IMR-90 (cell line): ENCODE measurements at regions not wholly inside any gene's neighbourhood (a gene's known extent, or its start where the extent isn't known, plus 50 kb on each side); places are given as distances from the start of the nearest gene placed in this dataset.

Source experiments
- ATAC-seq: fragments of 200-7000 bp; cut with Tn5 transposase; 2 replicates; pipeline ENCODE4 v1.9.1; 2020; ENCODE audit warnings: low read depth, mild to moderate bottlenecking, moderate library complexity
- BruUV-seq: library from RNA; stranded (reverse); fragments of 400-500 nt; replicated peaks from 2 replicates; lab custom pipeline; 2021; lab: Mats Ljungman, UMichigan
- CTCF ChIA-PET: fragments of 300-600 bp; formaldehyde crosslinking; extraction: SDS; loops from one replicate; lab custom pipeline; 2021; ENCODE audit warnings: antibody characterized with exemption; lab: Yijun Ruan, JAX
- POLR2A ChIA-PET: fragments of 300-600 bp; sonication (Branson Sonifier 250); formaldehyde crosslinking; loops from one replicate; lab custom pipeline; 2022; ENCODE audit warnings: antibody characterized with exemption; ENCODE audit not compliant: unreplicated experiment; lab: Charles Lee
- DNase-seq: peaks from one replicate; pipeline ENCODE4 v3.0.0; 2013
- H2AFZ ChIP-seq: replicated peaks from 2 replicates; pipeline ENCODE3; 2013; ENCODE audit warnings: low read length, mild to moderate bottlenecking; ENCODE audit not compliant: poor library complexity
- H2AK5ac ChIP-seq: 2 replicates; pipeline ENCODE4 v1.6.1; 2013; ENCODE audit warnings: low read depth, low read length, inconsistent platforms
- H2AK9ac ChIP-seq: replicated peaks from 2 replicates; pipeline ENCODE3; 2013; ENCODE audit warnings: mild to moderate bottlenecking, low read depth, low read length, moderate library complexity; ENCODE audit not compliant: poor library complexity
- H2BK120ac ChIP-seq: 2 replicates; pipeline ENCODE4 v1.6.1; 2013; ENCODE audit warnings: low read depth, low read length, inconsistent platforms
- H2BK15ac ChIP-seq: 3 replicates; pipeline ENCODE4 v1.6.1; 2013; ENCODE audit warnings: low read depth, low read length, inconsistent platforms
- H2BK20ac ChIP-seq: 2 replicates; pipeline ENCODE4 v1.6.1; 2013; ENCODE audit warnings: low read depth, mild to moderate bottlenecking, inconsistent platforms, low read length, moderate library complexity
- H2BK5ac ChIP-seq: 2 replicates; pipeline ENCODE4 v1.6.1; 2013; ENCODE audit warnings: mild to moderate bottlenecking, low read depth, low read length, inconsistent platforms; ENCODE audit not compliant: poor library complexity, severe bottlenecking
- H3K14ac ChIP-seq: replicated peaks from 2 replicates; pipeline ENCODE4 v1.6.1; 2013; ENCODE audit warnings: low read depth, low read length, inconsistent platforms
- H3K18ac ChIP-seq: 2 replicates; pipeline ENCODE4 v1.6.1; 2013; ENCODE audit warnings: low read depth, low read length, control low read depth
- H3K23ac ChIP-seq: 2 replicates; pipeline ENCODE4 v1.6.1; 2013; ENCODE audit warnings: low read depth, low read length, inconsistent platforms
- H3K27ac ChIP-seq: 2 replicates; pipeline ENCODE4 v1.5.1; 2013; ENCODE audit warnings: mild to moderate bottlenecking, control low read depth, low read length; ENCODE audit not compliant: insufficient read depth
- H3K27me3 ChIP-seq: 2 replicates; pipeline ENCODE4 v1.6.1; 2013; ENCODE audit warnings: low read length; ENCODE audit not compliant: control insufficient read depth, insufficient read depth
- H3K36me3 ChIP-seq: 2 replicates; pipeline ENCODE4 v1.6.1; 2013; ENCODE audit warnings: low read length, mixed read lengths; ENCODE audit not compliant: control insufficient read depth, insufficient read depth
- H3K4ac ChIP-seq: 2 replicates; pipeline ENCODE4 v1.6.1; 2013; ENCODE audit warnings: low read depth, low read length, inconsistent platforms
- H3K4me1 ChIP-seq: 2 replicates; pipeline ENCODE4 v1.6.1; 2013; ENCODE audit warnings: low read length, mixed read lengths; ENCODE audit not compliant: control insufficient read depth, insufficient read depth
- H3K4me2 ChIP-seq: 2 replicates; pipeline ENCODE4 v1.6.1; 2013; ENCODE audit warnings: low read depth, mild to moderate bottlenecking, control low read depth, low read length, moderate library complexity
- H3K4me3 ChIP-seq: 2 replicates; pipeline ENCODE4 v1.5.1; 2013; ENCODE audit warnings: low read depth, mild to moderate bottlenecking, control low read depth, low read length, moderate library complexity; ENCODE audit not compliant: insufficient read depth
- H3K56ac ChIP-seq: 2 replicates; pipeline ENCODE4 v1.6.1; 2013; ENCODE audit warnings: low read length, inconsistent platforms; ENCODE audit not compliant: insufficient read depth; ENCODE audit errors: extremely low read depth
- H3K79me1 ChIP-seq, 2 experiments: 2 replicates each; pipeline ENCODE4 v1.6.1; 2013; ENCODE audit warnings: low read length in 2 of 2, inconsistent platforms in 1 of 2, low read depth in 1 of 2
- H3K9ac ChIP-seq: 2 replicates; pipeline ENCODE4 v1.6.1; 2013; ENCODE audit warnings: low read depth, low read length, control low read depth
- H3K9me1 ChIP-seq: 2 replicates; pipeline ENCODE4 v1.6.1; 2013; ENCODE audit warnings: low read length, inconsistent platforms; ENCODE audit not compliant: insufficient read depth
- H3K9me3 ChIP-seq: 2 replicates; pipeline ENCODE4 v1.6.1; 2013; ENCODE audit warnings: low read length; ENCODE audit not compliant: control insufficient read depth, insufficient read depth
- H4K20me1 ChIP-seq: 2 replicates; pipeline ENCODE4 v1.6.1; 2013; ENCODE audit warnings: low read length, inconsistent platforms; ENCODE audit not compliant: insufficient read depth
- H4K5ac ChIP-seq: 2 replicates; pipeline ENCODE4 v1.6.1; 2013; ENCODE audit warnings: mild to moderate bottlenecking, low read depth, low read length, control low read depth
- H4K8ac ChIP-seq, 2 experiments: 2 replicates each; pipeline ENCODE4 v1.6.1; 2013; ENCODE audit warnings: low read depth in 2 of 2, low read length in 2 of 2, control low read depth in 1 of 2, inconsistent platforms in 1 of 2
- H4K91ac ChIP-seq: 2 replicates; pipeline ENCODE4 v1.6.1; 2013; ENCODE audit warnings: low read depth, low read length, inconsistent platforms; ENCODE audit not compliant: insufficient read depth
- FOS ChIP-seq: fragments of 150-350 bp; IDR thresholded peaks from 2 replicates; pipeline ENCODE4 v1.6.1; 2016; ENCODE audit warnings: low read depth, low read length
- SMC3 ChIP-seq: fragments of 150-350 bp; IDR thresholded peaks from 2 replicates; pipeline ENCODE4 v1.6.1; 2016; ENCODE audit warnings: low read depth, mild to moderate bottlenecking, antibody characterized with exemption, low read length, moderate library complexity
- WGBS, 2 experiments: methylation state at CpG; one replicate each; pipeline versions ENCODE4 v1.1.5 to v1.1.7; 2013; ENCODE audit warnings: missing lambda C conversion rate in 2 of 2; ENCODE audit not compliant: insufficient read length in 1 of 2; ENCODE audit errors: extremely low coverage in 2 of 2; 5-methylcytosine and 5-hydroxymethylcytosine counted together
- dilution Hi-C: fragments of 300-500 bp; cut with HindIII; formaldehyde crosslinking; loops from one replicate; pipeline ENCODE4 v1.14.3; 2018; ENCODE audit warnings: low sequenced_read_pairs; ENCODE audit not compliant: unreplicated experiment
- in situ Hi-C: fragments of 300-500 bp; cut with MboI; formaldehyde crosslinking; loops from 3 replicates; pipeline ENCODE4 v1.14.3; 2019; ENCODE audit warnings: low sequenced_read_pairs, inconsistent platforms, mixed read lengths
- intact Hi-C: fragments of 100-400 bp; cut with micrococcal nuclease; formaldehyde crosslinking; loops from 2 replicates; pipeline ENCODE4 v1.10.0; 2022

DNA sequence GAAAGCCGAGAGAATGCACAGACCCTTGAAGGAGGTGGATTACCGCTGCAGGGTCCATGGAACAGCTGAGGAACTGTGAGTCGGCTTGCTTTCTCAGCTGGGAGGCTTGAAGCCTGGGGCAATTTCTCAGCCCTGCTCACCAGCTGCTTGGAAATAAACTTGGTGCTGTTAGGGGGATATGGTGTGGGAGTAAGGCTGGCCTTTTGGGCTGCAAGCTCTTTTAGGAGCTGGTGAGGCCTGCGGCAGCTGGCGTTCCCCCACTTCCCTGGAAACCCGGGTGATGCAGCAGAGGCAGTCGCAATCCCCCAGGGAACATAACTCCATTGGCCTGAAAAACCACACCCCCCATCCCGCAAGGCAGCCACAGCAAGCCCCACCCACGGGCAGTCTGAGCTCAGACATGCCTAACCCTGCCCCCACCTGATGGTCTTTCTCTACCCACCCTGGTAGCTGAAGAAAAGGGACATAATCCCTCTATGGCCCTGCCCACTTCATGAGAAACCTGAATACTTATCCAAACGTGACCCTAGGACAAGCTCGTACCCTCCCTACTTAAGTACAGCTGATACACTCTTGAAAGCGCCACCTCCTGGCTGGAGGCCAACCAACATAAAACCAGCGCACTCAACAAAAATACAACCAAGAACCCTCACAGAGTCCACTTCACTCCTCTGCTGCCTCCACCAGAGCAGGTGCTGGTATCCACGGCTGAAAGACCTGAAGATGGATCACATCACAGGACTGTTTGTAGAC lies 1995.8 kb downstream of the NCAM2 start:
- Histone ChIP-seq H2BK20ac (no peak overlapping the region), H3K4ac (no peak overlapping the region), H3K27ac (no peak overlapping the region), H2BK15ac (no peak overlapping the region), H3K36me3 (no peaks in the 10 kb centered on the region), H3K9me3 (peaks cover 5% of the 10 kb centered on the region; the same call in 1 of the 2 replicates), H3K14ac (no peak overlapping the region), H3K4me3 (no peak overlapping the region), H2AFZ (no peak overlapping the region), H3K27me3 (no peaks in the 10 kb centered on the region), H3K4me1 (no peaks in the 10 kb centered on the region), H3K56ac (no peak overlapping the region), H2AK5ac (no peak overlapping the region), H3K79me1 (no peaks in the 10 kb centered on the region), H2BK5ac (no peak overlapping the region), H3K9ac (no peak overlapping the region), H4K5ac (no peak overlapping the region), H4K20me1 (no peaks in the 10 kb centered on the region), H3K23ac (no peak overlapping the region), H4K91ac (no peak overlapping the region), H3K18ac (no peak overlapping the region), H2BK120ac (no peak overlapping the region), H2AK9ac (no peak overlapping the region), H4K8ac (no peak overlapping the region), H3K9me1 (no peaks in the 10 kb centered on the region), H3K4me2 (no peak overlapping the region)
- intact Hi-C loops, result no loop called here
- DNase-seq (no peak), ATAC-seq (no peak)
- BruUV-seq, result no TSS peak
- in situ Hi-C loops, result no loop called here
- CTCF ChIA-PET, result no interaction called here
- POLR2A ChIA-PET, result no interaction called here
- TF ChIP-seq SMC3 (no peak), FOS (no peak)
- 84% methylated on average over 5 of the region's 14 CpGs; no CpG with 5 or more reads in 1 of the 2 experiments for WGBS, 2 experiments
- dilution Hi-C loops, result no loop called here
